ENCODE measurements at regions not wholly inside any gene's neighbourhood (a gene's known extent, or its start where the extent isn't known, plus 50 kb on each side); places are given as distances from the start of the nearest gene placed in this dataset.

GRCh38 chr7:155918720-155919390 is 106.6 kb upstream of the SHH start:
- DNase-seq (ENCODE audit: low spot score in 2 of 2) = no peak
- intact Hi-C loops (cut with DNase I) = no loop called here
- Histone ChIP-seq H3K4me3 (no peak overlapping the region), H3K9me3 (no peaks in the 10 kb centered on the region), H3K27ac (no peak overlapping the region), H3K27me3 (no peaks in the 10 kb centered on the region), H3K36me3 (no peaks in the 10 kb centered on the region), H3K4me1 (no peaks in the 10 kb centered on the region)
- TF ChIP-seq, protein P1, sequence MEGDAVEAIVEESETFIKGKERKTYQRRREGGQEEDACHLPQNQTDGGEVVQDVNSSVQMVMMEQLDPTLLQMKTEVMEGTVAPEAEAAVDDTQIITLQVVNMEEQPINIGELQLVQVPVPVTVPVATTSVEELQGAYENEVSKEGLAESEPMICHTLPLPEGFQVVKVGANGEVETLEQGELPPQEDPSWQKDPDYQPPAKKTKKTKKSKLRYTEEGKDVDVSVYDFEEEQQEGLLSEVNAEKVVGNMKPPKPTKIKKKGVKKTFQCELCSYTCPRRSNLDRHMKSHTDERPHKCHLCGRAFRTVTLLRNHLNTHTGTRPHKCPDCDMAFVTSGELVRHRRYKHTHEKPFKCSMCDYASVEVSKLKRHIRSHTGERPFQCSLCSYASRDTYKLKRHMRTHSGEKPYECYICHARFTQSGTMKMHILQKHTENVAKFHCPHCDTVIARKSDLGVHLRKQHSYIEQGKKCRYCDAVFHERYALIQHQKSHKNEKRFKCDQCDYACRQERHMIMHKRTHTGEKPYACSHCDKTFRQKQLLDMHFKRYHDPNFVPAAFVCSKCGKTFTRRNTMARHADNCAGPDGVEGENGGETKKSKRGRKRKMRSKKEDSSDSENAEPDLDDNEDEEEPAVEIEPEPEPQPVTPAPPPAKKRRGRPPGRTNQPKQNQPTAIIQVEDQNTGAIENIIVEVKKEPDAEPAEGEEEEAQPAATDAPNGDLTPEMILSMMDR (IDR thresholded peaks at IDR 0.05) = no peak

- no peaks in the 10 kb centered on the region for H3K36me3 ChIP-seq
- intact Hi-C loops (cut with DNase I) = no loop called here
- H3K4me3 ChIP-seq = no peak overlapping the region
- H3K9me3 ChIP-seq = no peaks in the 10 kb centered on the region
- H3K4me1 ChIP-seq = no peaks in the 10 kb centered on the region
- TF ChIP-seq, protein P1 (IDR thresholded peaks at IDR 0.05) = no peak
- DNase-seq (ENCODE audit: low spot score in 2 of 2) = no peak
- H3K27ac ChIP-seq = no peak overlapping the region
- H3K27me3 ChIP-seq = no peaks in the 10 kb centered on the region
Measured at GRCh38 chr7:155917836-155918430, 105.7 kb upstream of the SHH start.

- no peak for DNase-seq (ENCODE audit: low spot score in 2 of 2)
- Histone ChIP-seq H3K4me1 (no peaks in the 10 kb centered on the region), H3K4me3 (no peak overlapping the region), H3K9me3 (no peaks in the 10 kb centered on the region), H3K27me3 (no peaks in the 10 kb centered on the region), H3K27ac (no peak overlapping the region), H3K36me3 (no peaks in the 10 kb centered on the region)
- intact Hi-C loops (cut with DNase I) = no loop called here
- TF ChIP-seq, protein P1 (IDR thresholded peaks at IDR 0.05) = no peak
Measured at GRCh38 chr7:155916926-155917655, 104.8 kb upstream of the SHH start.

DNA sequence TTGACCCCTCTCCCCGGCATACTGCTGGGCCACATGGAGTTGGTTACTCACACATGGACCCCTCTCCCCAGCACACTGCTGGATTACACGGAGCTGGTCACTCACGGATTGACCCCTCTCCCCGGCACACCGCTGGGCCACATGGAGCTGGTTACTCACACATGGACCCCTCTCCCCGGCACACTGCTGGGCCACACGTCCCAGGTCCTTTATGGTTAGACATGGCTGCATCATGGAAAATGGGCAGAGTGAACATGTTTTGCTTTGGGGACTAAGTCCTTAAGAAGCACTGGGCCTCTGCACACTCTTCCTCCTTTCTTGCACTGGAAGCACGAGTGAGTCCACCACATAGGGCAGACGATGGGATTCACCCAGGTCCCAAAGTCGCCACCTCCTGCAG is 102.1 kb upstream of the SHH start:
- no peaks in the 10 kb centered on the region for H3K36me3 ChIP-seq
- H3K9me3 ChIP-seq = no peaks in the 10 kb centered on the region
- H3K27ac ChIP-seq = no peak overlapping the region
- H3K4me1 ChIP-seq = no peaks in the 10 kb centered on the region
- TF ChIP-seq, protein P1 (IDR thresholded peaks at IDR 0.05) = no peak
- H3K27me3 ChIP-seq = no peaks in the 10 kb centered on the region
- no peak for DNase-seq (ENCODE audit: low spot score in 2 of 2)
- intact Hi-C loops (cut with DNase I) = no loop called here
- H3K4me3 ChIP-seq = no peak overlapping the region

DNA sequence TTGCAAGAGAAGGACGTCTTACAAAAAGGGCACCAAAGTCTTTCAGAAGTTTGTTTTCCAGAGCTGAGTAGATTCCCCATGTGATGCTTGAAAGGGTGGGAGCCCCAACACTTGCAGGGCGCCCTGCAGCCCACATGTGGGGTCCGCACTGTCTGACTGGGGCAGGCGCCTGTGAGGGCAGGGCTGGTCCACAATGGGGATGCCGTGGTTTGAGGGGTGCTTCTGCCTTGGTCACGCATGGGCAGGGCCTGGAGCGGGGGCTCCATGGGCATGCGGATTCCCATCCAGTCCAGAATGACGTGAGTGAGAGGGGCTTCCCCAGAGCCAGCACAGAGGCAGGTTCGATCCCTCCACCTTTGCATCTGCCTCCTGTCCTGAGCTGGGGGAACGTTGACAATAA is 101.5 kb upstream of the SHH start:
- TF ChIP-seq, protein P1 (IDR thresholded peaks at IDR 0.05) = no peak
- intact Hi-C loops (cut with DNase I) = no loop called here
- Histone ChIP-seq H3K4me3 (no peak overlapping the region), H3K36me3 (no peaks in the 10 kb centered on the region), H3K4me1 (no peaks in the 10 kb centered on the region), H3K27ac (no peak overlapping the region), H3K27me3 (no peaks in the 10 kb centered on the region), H3K9me3 (no peaks in the 10 kb centered on the region)
- no peak for DNase-seq (ENCODE audit: low spot score in 2 of 2)
